Fibroblast of peridontal ligament (primary cell): ENCODE measurements at regions not wholly inside any gene's neighbourhood (a gene's known extent, or its start where the extent isn't known, plus 50 kb on each side); places are given as distances from the start of the nearest gene placed in this dataset.
A peak's percentile ranks its signal among the peaks of the same experiment; 100 is the strongest.
"Not testable (repeated sequence)": the region's sequence is repeated elsewhere in the genome, so short reads cannot be mapped to it uniquely, and the experiment has no call there.

Experiments
- DNase-seq: peaks from one replicate; pipeline ENCODE4 v3.0.0-alpha.2; 2010; ENCODE audit errors: extremely low read depth

- DNase-seq, result no peak
These were observed 66.7 kb upstream of the MYO3A start for GRCh38 chr10:25867321-25867720.

DNA sequence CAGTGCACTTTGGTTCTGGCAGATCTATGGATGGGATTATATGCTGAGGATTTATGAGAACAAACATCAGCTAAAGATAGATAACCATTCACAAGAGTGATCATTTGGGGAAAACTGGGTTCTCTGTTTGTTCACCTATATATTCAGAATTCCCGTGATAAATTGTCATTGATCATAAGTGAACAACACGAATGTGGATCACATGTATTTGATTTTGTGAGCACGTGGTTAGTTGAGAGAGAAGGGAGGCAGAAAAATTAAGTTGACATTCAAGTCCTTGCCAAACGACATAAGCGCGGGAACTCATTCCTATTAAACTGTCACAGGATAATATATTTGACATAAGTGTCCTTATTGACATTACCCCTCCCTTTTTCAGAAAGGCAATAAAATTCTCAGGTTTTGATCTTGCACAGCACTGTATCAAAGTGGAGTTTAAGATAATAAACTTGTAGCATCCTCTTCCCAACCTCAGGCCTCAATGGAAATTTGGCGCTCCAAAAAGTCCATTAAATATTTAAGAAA is 64.9 kb upstream of the MYO3A start:
- DNase-seq, result no peak

GRCh38 chr10:25869609-25870008 is 64.4 kb upstream of the MYO3A start:
- DNase-seq, result no peak

GRCh38 chr10:25874402-25874801 is 59.6 kb upstream of the MYO3A start:
- not testable (repeated sequence) for DNase-seq

- DNase-seq, result peak; percentile 53
These were observed 58.4 kb upstream of the MYO3A start for GRCh38 chr10:25875556-25876165.

DNA sequence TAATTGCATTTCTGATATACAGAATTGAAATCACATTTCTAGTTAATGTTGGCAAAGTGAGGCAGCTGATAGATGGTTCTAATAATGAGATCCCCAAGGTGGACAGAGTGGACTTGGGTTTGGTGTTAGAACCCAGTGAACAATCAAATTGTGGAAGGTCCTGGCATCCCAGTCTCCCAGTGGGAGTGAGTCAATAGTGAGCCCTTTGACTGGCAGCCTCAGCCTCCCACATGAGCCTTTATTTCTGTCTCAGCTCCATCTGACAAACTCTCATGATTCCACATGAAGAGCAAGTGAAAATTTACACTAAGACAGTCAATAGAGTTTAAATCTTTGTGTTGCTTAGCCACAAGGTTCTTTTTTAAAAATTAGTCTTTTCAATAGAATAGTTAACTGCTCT is 56.7 kb upstream of the MYO3A start:
- DNase-seq, result no peak
